Gastrocnemius medialis (tissue), 4 donors: ENCODE measurements at regions not wholly inside any gene's neighbourhood (a gene's known extent, or its start where the extent isn't known, plus 50 kb on each side); places are given as distances from the start of the nearest gene placed in this dataset.

Source experiments
- POLR2A ChIP-seq, 2 donors: fragments of 450-650 bp; IDR thresholded peaks; one replicate each; pipeline ENCODE4 v1.6.1; 2017; ENCODE audit warnings: antibody characterized with exemption in 2 of 2, mild to moderate bottlenecking in 2 of 2, moderate library complexity in 2 of 2
- TF ChIP-seq, protein P1 (sequence below), 5 experiments: fragments of 450-650 bp in 3 of 5; fragments of 200-600 bp in 2 of 5; sonication (generic) in 2 of 5; IDR thresholded peaks in 4 of 5; conservative IDR thresholded peaks in 1 of 5; 1 replicate in 4 of 5; 2 replicates in 1 of 5; pipeline ENCODE4 v1.5.1; 2016 to 2019; ENCODE audit warnings: antibody characterized with exemption in 5 of 5, mild to moderate bottlenecking in 3 of 5, moderate library complexity in 3 of 5

DNA sequence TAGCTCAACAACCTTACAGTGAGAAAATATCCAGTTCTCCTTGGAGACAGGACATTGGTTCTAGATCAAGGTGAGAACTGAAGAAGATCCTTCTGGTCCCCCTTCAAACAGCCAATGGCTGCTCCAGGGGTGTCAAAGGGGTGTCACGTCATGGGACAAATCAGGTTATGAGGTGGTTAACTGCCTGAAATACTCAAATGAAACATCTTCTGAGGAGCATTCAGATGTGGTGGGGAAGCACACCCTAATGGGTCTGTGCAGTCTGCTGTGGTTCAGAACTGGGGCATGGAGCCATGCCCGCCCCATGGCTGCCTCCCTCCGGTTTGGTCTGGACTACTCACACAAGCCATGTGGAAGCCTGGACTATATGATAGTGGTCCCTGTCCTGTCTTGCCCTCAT lies 52.4 kb upstream of the PARP11 start:
- TF ChIP-seq, protein P1, sequence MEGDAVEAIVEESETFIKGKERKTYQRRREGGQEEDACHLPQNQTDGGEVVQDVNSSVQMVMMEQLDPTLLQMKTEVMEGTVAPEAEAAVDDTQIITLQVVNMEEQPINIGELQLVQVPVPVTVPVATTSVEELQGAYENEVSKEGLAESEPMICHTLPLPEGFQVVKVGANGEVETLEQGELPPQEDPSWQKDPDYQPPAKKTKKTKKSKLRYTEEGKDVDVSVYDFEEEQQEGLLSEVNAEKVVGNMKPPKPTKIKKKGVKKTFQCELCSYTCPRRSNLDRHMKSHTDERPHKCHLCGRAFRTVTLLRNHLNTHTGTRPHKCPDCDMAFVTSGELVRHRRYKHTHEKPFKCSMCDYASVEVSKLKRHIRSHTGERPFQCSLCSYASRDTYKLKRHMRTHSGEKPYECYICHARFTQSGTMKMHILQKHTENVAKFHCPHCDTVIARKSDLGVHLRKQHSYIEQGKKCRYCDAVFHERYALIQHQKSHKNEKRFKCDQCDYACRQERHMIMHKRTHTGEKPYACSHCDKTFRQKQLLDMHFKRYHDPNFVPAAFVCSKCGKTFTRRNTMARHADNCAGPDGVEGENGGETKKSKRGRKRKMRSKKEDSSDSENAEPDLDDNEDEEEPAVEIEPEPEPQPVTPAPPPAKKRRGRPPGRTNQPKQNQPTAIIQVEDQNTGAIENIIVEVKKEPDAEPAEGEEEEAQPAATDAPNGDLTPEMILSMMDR (IDR thresholded peaks at IDR 0.05 in 4 of 5, conservative IDR thresholded peaks at IDR 0.05 in 1 of 5), result no peak
- TF ChIP-seq POLR2A (IDR thresholded peaks at IDR 0.05), result no peak
